CD4-positive, alpha-beta T cell (primary cell): ENCODE measurements at regions not wholly inside any gene's neighbourhood (a gene's known extent, or its start where the extent isn't known, plus 50 kb on each side); places are given as distances from the start of the nearest gene placed in this dataset.

Experiments
- ATAC-seq: fragments of 200-7000 bp; cut with Tn5 transposase; one replicate; pipeline ENCODE4 v1.10.0; 2022; ENCODE audit warnings: mild to moderate bottlenecking; ENCODE audit not compliant: poor library complexity
- CTCF ChIA-PET: fragments of 350-600 bp; sonication (Branson Sonifier 250); formaldehyde crosslinking; loops from one replicate; lab custom pipeline; 2021; ENCODE audit warnings: antibody characterized with exemption, inconsistent platforms; lab: Charles Lee
- POLR2A ChIA-PET: fragments of 350-600 bp; sonication (Branson Sonifier 250); formaldehyde crosslinking; loops from one replicate; lab custom pipeline; 2021; ENCODE audit warnings: antibody characterized with exemption, inconsistent platforms; lab: Charles Lee
- DNase-seq, 14 experiments: peaks; one replicate each; pipeline ENCODE4 v3.0.0-alpha.2; 2013 to 2020; ENCODE audit warnings: mixed read lengths in 2 of 14
- H3K27ac ChIP-seq, 2 donors: one replicate each; pipeline versions ENCODE4 v1.5.1 to v1.7.0; 2013; ENCODE audit warnings: low read length in 2 of 2, low read depth in 1 of 2, mild to moderate bottlenecking in 1 of 2
- H3K27me3 ChIP-seq, 2 experiments: 1 replicate in 1 of 2; 2 replicates in 1 of 2; pipeline versions ENCODE4 v1.6.1 to v1.7.0; 2013; ENCODE audit warnings: low read length in 2 of 2, control low read depth in 1 of 2, mild to moderate bottlenecking in 1 of 2, moderate library complexity in 1 of 2; ENCODE audit not compliant: insufficient read depth in 2 of 2, control insufficient read depth in 1 of 2
- H3K36me3 ChIP-seq: one replicate; pipeline ENCODE4 v1.6.1; 2013; ENCODE audit warnings: low read length, control low read depth; ENCODE audit not compliant: insufficient read depth
- H3K4me1 ChIP-seq: one replicate; pipeline ENCODE4 v1.6.1; 2013; ENCODE audit warnings: low read length, control low read depth; ENCODE audit not compliant: insufficient read depth
- H3K4me3 ChIP-seq: one replicate; pipeline ENCODE4 v1.5.1; 2013; ENCODE audit warnings: mild to moderate bottlenecking, low read length, moderate library complexity
- H3K9me3 ChIP-seq, 2 experiments: 1 replicate in 1 of 2; 2 replicates in 1 of 2; pipeline versions ENCODE4 v1.6.1 to v1.7.0; 2013; ENCODE audit warnings: low read length in 2 of 2, mild to moderate bottlenecking in 2 of 2, control low read depth in 1 of 2, moderate library complexity in 1 of 2; ENCODE audit not compliant: control insufficient read depth in 1 of 2, insufficient read depth in 1 of 2
- H3K27ac Mint-ChIP-seq: one replicate; pipeline ENCODE4 v1.8.0; 2020; ENCODE audit warnings: mixed read lengths
- H3K27me3 Mint-ChIP-seq: one replicate; pipeline ENCODE4 v1.8.0; 2021; ENCODE audit warnings: mixed read lengths
- H3K36me3 Mint-ChIP-seq: one replicate; pipeline ENCODE4 v1.8.0; 2021; ENCODE audit warnings: low read depth, mixed read lengths
- H3K4me1 Mint-ChIP-seq: one replicate; pipeline ENCODE4 v1.8.0; 2021; ENCODE audit warnings: low read depth, mixed read lengths
- H3K4me3 Mint-ChIP-seq: one replicate; pipeline ENCODE4 v1.8.0; 2020; ENCODE audit warnings: mild to moderate bottlenecking, mixed read lengths
- H3K9me3 Mint-ChIP-seq: one replicate; pipeline ENCODE4 v1.8.0; 2020; ENCODE audit warnings: mixed read lengths
- CTCF ChIP-seq: fragments of 200-600 bp; IDR thresholded peaks from one replicate; pipeline ENCODE4 v1.8.0; 2022; ENCODE audit warnings: antibody characterized with exemption, mild to moderate bottlenecking
- intact Hi-C, 2 experiments: fragments of 100-400 bp; cut with DNase I in 1 of 2; cut with micrococcal nuclease in 1 of 2; formaldehyde crosslinking; loops; one replicate each; pipeline versions ENCODE4 v1.15.1 to v1.9.0; 2023 to 2025; cut with DNase I, micrococcal nuclease

- CTCF ChIA-PET = no interaction called here
- Mint-ChIP-seq H3K27ac (no peak overlapping the region), H3K36me3 (no peaks in the 10 kb centered on the region), H3K4me1 (no peaks in the 10 kb centered on the region), H3K9me3 (no peaks in the 10 kb centered on the region), H3K4me3 (no peak overlapping the region), H3K27me3 (no peaks in the 10 kb centered on the region)
- DNase-seq (no peak), ATAC-seq (no peak)
- H3K36me3 ChIP-seq = no peaks in the 10 kb centered on the region
- intact Hi-C loops = no loop called here
- no peak for TF ChIP-seq CTCF
- no peak overlapping the region for H3K27ac ChIP-seq
- H3K9me3 ChIP-seq = peaks cover 0 to 3% of the 10 kb centered on the region in 2 experiments
- no peak overlapping the region for H3K4me3 ChIP-seq
- POLR2A ChIA-PET = no interaction called here
- H3K4me1 ChIP-seq = no peaks in the 10 kb centered on the region
- H3K27me3 ChIP-seq = peaks cover 0 to 3% of the 10 kb centered on the region in 2 experiments
These were observed 207.0 kb upstream of the CXCL12 start for GRCh38 chr10:44591911-44592310.

DNA sequence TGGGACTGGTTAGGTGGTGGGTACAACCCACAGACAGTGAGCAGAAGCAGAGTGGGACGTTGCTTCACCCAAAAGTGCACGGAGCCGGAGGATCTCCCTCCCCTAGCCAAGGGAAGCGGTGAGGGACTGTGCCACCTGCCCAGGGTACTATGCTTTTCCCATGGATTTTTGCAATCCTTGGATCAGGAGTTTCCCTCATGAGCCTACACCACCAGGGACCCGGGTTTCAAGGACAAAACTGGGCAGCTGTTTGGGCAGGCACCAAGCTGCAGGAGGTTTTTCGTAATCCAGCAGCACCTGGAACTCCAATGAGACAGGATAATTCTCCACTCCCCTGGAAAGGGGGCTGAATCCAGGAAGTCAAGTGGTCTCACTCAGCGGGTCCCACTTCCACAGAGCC is 209.1 kb upstream of the CXCL12 start:
- Histone ChIP-seq H3K9me3 (peaks cover 0 to 3% of the 10 kb centered on the region in 2 experiments), H3K27me3 (peaks cover 0 to 3% of the 10 kb centered on the region in 2 experiments), H3K4me1 (no peaks in the 10 kb centered on the region), H3K27ac (no peak overlapping the region), H3K4me3 (no peak overlapping the region), H3K36me3 (no peaks in the 10 kb centered on the region)
- intact Hi-C loops = no loop called here
- Mint-ChIP-seq H3K9me3 (no peaks in the 10 kb centered on the region), H3K27ac (no peak overlapping the region), H3K4me1 (no peaks in the 10 kb centered on the region), H3K27me3 (no peaks in the 10 kb centered on the region), H3K4me3 (no peak overlapping the region), H3K36me3 (no peaks in the 10 kb centered on the region)
- TF ChIP-seq CTCF = no peak
- DNase-seq = no peak
- ATAC-seq = no peak
- CTCF ChIA-PET = no interaction called here
- POLR2A ChIA-PET = no interaction called here

DNA sequence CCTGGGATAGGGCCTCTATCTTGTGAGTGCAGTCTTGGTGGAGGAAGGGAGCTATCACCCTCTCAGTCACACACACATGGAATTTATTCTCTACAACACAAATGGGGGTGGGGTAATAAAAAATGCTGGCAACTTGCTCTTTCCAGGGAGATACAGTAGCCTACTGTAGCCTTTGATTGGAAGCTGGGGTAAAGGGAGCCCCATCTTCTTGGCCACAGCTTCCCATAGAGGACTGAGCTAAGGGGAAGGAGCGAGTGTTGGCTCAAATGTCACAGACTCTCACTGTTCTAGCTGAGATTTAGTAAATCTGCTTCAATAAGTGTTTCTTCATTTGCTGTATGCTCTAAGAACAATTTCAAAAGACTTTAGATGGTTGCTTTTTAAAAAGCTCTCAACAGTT is 222.2 kb upstream of the CXCL12 start:
- Mint-ChIP-seq H3K36me3 (no peaks in the 10 kb centered on the region), H3K9me3 (no peaks in the 10 kb centered on the region), H3K4me3 (no peak overlapping the region), H3K27me3 (peaks cover 25% of the 10 kb centered on the region), H3K4me1 (no peaks in the 10 kb centered on the region), H3K27ac (no peak overlapping the region)
- POLR2A ChIA-PET = no interaction called here
- no peak for DNase-seq
- no peak for TF ChIP-seq CTCF
- CTCF ChIA-PET = no interaction called here
- Histone ChIP-seq H3K27ac (no peak overlapping the region), H3K27me3 (peaks cover 0 to 10% of the 10 kb centered on the region in 2 experiments), H3K4me3 (no peak overlapping the region), H3K4me1 (no peaks in the 10 kb centered on the region), H3K9me3 (no peaks in the 10 kb centered on the region), H3K36me3 (no peaks in the 10 kb centered on the region)
- intact Hi-C loops = no loop called here
- no peak for ATAC-seq
